H1 (cell line): ENCODE measurements at regions not wholly inside any gene's neighbourhood (a gene's known extent, or its start where the extent isn't known, plus 50 kb on each side); places are given as distances from the start of the nearest gene placed in this dataset.

Experiments
- TEAD4 ChIP-seq: IDR thresholded peaks from 2 replicates; pipeline ENCODE4 v1.6.1; 2012; ENCODE audit warnings: low read depth, low read length, inconsistent platforms, mixed read lengths

DNA sequence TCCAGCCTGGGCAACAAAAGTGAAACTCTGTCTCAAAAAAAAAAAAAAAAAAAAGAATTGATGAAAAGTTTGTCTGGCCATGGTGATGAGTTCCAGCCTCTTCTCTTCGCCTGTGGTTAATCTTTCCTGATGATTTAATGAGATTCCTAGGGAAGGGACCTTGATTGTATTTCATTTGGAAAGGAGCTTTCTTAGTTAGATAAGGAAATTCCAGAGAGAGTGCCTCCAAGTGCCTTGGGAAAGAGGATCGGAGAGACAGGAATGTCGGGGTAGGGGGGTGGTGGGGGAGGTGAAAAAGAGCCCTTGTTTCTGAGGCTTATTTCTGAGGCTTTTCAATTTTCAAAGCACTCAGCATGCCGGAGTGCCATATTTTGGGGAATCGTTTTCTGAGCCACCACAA is 93.2 kb upstream of the SIAH1 start (continued):
- peak; percentile 69 for TF ChIP-seq TEAD4
